Panc1 (cell line): ENCODE measurements at regions not wholly inside any gene's neighbourhood (a gene's known extent, or its start where the extent isn't known, plus 50 kb on each side); places are given as distances from the start of the nearest gene placed in this dataset.

Source experiments
- ATAC-seq: fragments of 200-7000 bp; cut with Tn5 transposase; 2 replicates; pipeline ENCODE4 v1.9.1; 2020; ENCODE audit warnings: mild to moderate bottlenecking, moderate library complexity
- BruUV-seq: library from RNA; stranded (reverse); fragments of 400-500 nt; replicated peaks from 2 replicates; lab custom pipeline; 2021; lab: Mats Ljungman, UMichigan
- CTCF ChIA-PET: fragments of 300-600 bp; sonication (Branson Sonifier 250); formaldehyde crosslinking; loops from one replicate; lab custom pipeline; 2022; ENCODE audit warnings: antibody characterized with exemption; lab: Charles Lee
- POLR2A ChIA-PET: fragments of 300-600 bp; sonication (Branson Sonifier 250); formaldehyde crosslinking; loops from one replicate; lab custom pipeline; 2022; ENCODE audit warnings: antibody characterized with exemption; lab: Charles Lee
- DNase-seq: peaks from one replicate; pipeline ENCODE4 v3.0.0-alpha.2; 2010; ENCODE audit warnings: low read depth, low spot score
- H3K27ac ChIP-seq: 2 replicates; pipeline ENCODE4 v1.5.1; 2011; ENCODE audit warnings: mild to moderate bottlenecking, low read length, inconsistent platforms
- H3K27me3 ChIP-seq: fragments of 200-500 bp; sonication (Bioruptor generic); 2 replicates; pipeline ENCODE4 v1.6.0; 2014; ENCODE audit warnings: low read length, inconsistent platforms; ENCODE audit not compliant: control insufficient read depth, insufficient read depth
- H3K36me3 ChIP-seq: fragments of 200-500 bp; sonication (Bioruptor generic); 2 replicates; pipeline ENCODE4 v1.5.1; 2014; ENCODE audit warnings: inconsistent platforms, mild to moderate bottlenecking, low read length, moderate library complexity; ENCODE audit not compliant: control insufficient read depth, insufficient read depth
- H3K4me1 ChIP-seq: 2 replicates; pipeline ENCODE4 v1.5.1; 2011; ENCODE audit warnings: inconsistent platforms, mild to moderate bottlenecking, low read length, moderate library complexity; ENCODE audit not compliant: control insufficient read depth, insufficient read depth
- H3K4me3 ChIP-seq, 2 experiments: 2 replicates each; pipeline ENCODE4 v1.5.1; 2011 to 2012; ENCODE audit warnings: low read depth in 2 of 2, low read length in 2 of 2, mild to moderate bottlenecking in 2 of 2, inconsistent platforms in 1 of 2, moderate library complexity in 1 of 2
- H3K9me3 ChIP-seq: fragments of 200-500 bp; sonication (Bioruptor generic); 2 replicates; pipeline ENCODE4 v1.5.1; 2014; ENCODE audit warnings: low read depth, mild to moderate bottlenecking, inconsistent platforms, low read length, moderate library complexity; ENCODE audit not compliant: control insufficient read depth, insufficient read depth
- CTCF ChIP-seq: fragments of 450-650 bp; IDR thresholded peaks from 2 replicates; pipeline ENCODE4 v1.5.1; 2017; ENCODE audit warnings: mild to moderate bottlenecking
- POLR2AphosphoS5 ChIP-seq: IDR thresholded peaks from 2 replicates; pipeline ENCODE4 v1.6.1; 2012; ENCODE audit warnings: mild to moderate bottlenecking, low read depth, low read length, moderate library complexity
- REST ChIP-seq, 2 experiments: IDR thresholded peaks; 2 replicates each; pipeline ENCODE4 v1.6.1; 2011 to 2012; ENCODE audit warnings: low read depth in 2 of 2, control low read depth in 1 of 2, low read length in 1 of 2, mild to moderate bottlenecking in 1 of 2, moderate library complexity in 1 of 2; ENCODE audit not compliant: insufficient read depth in 1 of 2
- SIN3A ChIP-seq: IDR thresholded peaks from 2 replicates; pipeline ENCODE4 v1.6.1; 2012; ENCODE audit warnings: low read depth, mild to moderate bottlenecking, low read length, moderate library complexity, borderline replicate concordance; ENCODE audit not compliant: insufficient read depth
- TCF7L2 ChIP-seq: IDR thresholded peaks from 2 replicates; pipeline ENCODE4 v1.6.1; 2011; ENCODE audit warnings: mild to moderate bottlenecking, low read depth, low read length, inconsistent platforms
- in situ Hi-C: cut with HindIII; loops from 2 replicates; pipeline ENCODE4 v1.10.0; 2016; ENCODE audit warnings: low sequenced_read_pairs, low pct_unique_long_range_greater_than_20kb
- intact Hi-C: fragments of 100-400 bp; cut with micrococcal nuclease; formaldehyde crosslinking; loops from one replicate; pipeline ENCODE4 v1.10.0; 2022; ENCODE audit not compliant: unreplicated experiment

GRCh38 chr1:30525971-30526651, 197.3 kb downstream of the MATN1 start:
- no TSS peak for BruUV-seq
- Histone ChIP-seq H3K27ac (0 out of 2 replicates have a peak overlapping the region, but pooled peaks have one; percentile 7), H3K4me1 (peaks cover 14% of the 10 kb centered on the region), H3K27me3 (no peaks in the 10 kb centered on the region), H3K4me3 (no peak overlapping the region), H3K36me3 (no peaks in the 10 kb centered on the region), H3K9me3 (no peaks in the 10 kb centered on the region)
- in situ Hi-C loops (no loop called here), intact Hi-C loops (no loop called here)
- POLR2A ChIA-PET, result no interaction called here
- ATAC-seq (peak; percentile 80), DNase-seq (no peak)
- CTCF ChIA-PET, result no interaction called here
- TF ChIP-seq REST (IDR thresholded peaks at IDR 0.05; ENCODE audit: insufficient read depth in 1 of 2, low read depth in 2 of 2, low read length in 1 of 2), result no peak
- TF ChIP-seq CTCF, result no peak
- peak; percentile 92 for TF ChIP-seq TCF7L2

GRCh38 chr1:30525631-30525970, 197.8 kb downstream of the MATN1 start:
- in situ Hi-C loops, result no loop called here
- ChIA-PET CTCF (no interaction called here), POLR2A (no interaction called here)

More at GRCh38 chr1:30525631-30525970, 197.8 kb downstream of the MATN1 start:
- no peak for DNase-seq
- peak; percentile 26 for ATAC-seq
- H3K4me1 ChIP-seq, result peaks cover 14% of the 10 kb centered on the region
- H3K27me3 ChIP-seq, result no peaks in the 10 kb centered on the region
- intact Hi-C loops, result no loop called here
- BruUV-seq, result no TSS peak
- H3K9me3 ChIP-seq, result no peaks in the 10 kb centered on the region
- no peak overlapping the region for H3K27ac ChIP-seq
- no peaks in the 10 kb centered on the region for H3K36me3 ChIP-seq
- no peak for TF ChIP-seq REST (IDR thresholded peaks at IDR 0.05; ENCODE audit: insufficient read depth in 1 of 2, low read depth in 2 of 2, low read length in 1 of 2)
- TF ChIP-seq TCF7L2, result no peak
- no peak for TF ChIP-seq POLR2AphosphoS5
- TF ChIP-seq SIN3A, result no peak
- TF ChIP-seq CTCF, result no peak
- no peak overlapping the region for H3K4me3 ChIP-seq
